ENCODE measurements at regions not wholly inside any gene's neighbourhood (a gene's known extent, or its start where the extent isn't known, plus 50 kb on each side); places are given as distances from the start of the nearest gene placed in this dataset.

DNA sequence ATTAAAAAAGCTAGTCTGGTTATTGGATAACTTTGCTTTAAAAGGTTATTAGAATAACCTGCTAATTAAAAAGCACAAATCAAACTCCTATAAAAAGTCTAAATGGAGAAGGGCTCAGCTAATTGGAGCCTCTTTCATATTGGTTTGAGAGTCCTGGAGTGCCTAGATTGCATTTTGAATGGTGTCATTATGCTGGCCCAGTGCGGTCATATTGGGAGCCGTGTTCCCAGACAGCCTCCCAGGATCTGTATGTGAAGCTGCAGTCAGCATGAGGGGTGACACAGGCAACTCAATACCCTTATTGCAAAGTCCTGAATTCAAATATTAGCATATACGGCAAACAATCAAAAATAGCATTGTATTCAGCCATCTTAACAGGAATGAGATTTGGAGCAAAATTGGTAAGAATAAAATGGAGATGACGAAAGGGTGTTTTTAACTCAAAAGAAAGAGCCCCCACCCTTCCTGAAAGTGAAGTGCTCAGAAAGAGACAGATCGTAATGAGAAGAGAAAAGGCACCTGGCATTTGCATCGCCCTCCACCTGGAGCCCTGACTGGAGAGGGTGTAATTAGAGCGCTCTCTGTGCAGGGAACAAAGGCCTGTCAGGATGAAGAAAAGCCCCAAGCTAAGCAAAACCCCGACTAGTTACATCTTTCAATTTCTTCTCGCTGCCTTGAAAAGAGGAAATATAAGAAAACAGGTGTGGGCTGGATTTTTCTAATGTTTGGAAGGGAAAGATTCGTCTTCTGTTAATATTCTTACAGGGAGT lies 621.0 kb upstream of the ADAMTS16 start:
- DNase-seq (ENCODE audit: low read depth): no peak

DNA sequence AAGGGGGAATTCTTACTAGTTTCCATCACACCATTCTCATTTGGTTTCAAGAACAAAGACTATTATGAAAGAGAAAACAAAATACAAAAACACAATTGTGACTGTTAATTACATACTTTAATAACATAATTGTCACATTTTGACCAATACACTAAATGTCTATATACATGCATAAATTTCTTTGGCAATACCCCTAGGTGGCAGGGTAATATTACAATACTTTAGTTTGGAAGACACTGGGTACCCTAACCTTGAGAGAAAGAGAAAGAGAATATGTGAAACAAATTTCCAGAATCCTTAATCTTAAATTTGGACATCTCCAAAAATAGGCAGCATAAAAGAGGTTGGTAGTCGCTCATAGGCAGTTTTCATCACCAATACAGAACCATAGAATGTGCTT lies 619.6 kb upstream of the ADAMTS16 start:
- DNase-seq (ENCODE audit: low read depth): no peak

DNA sequence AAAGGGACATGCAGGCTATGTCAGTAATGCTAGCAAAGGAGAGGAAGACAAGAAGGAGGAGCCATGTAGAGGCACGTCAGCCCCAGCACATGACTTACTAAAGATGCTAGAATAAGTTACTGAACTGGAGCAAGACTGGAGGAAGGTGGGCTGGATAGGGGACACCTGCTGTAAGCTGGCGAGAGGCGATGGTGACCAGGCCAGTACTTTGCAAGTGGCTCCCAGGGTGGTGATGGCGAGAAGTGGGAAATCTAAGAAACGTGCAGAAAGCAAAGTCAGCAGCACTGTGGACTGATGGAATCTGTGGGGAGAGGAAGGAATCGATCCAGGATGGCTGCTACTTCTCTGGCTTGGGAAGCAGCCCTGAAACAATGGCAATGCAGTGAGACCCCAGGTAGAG lies 617.1 kb upstream of the ADAMTS16 start:
- no peak for DNase-seq (ENCODE audit: low read depth)

DNA sequence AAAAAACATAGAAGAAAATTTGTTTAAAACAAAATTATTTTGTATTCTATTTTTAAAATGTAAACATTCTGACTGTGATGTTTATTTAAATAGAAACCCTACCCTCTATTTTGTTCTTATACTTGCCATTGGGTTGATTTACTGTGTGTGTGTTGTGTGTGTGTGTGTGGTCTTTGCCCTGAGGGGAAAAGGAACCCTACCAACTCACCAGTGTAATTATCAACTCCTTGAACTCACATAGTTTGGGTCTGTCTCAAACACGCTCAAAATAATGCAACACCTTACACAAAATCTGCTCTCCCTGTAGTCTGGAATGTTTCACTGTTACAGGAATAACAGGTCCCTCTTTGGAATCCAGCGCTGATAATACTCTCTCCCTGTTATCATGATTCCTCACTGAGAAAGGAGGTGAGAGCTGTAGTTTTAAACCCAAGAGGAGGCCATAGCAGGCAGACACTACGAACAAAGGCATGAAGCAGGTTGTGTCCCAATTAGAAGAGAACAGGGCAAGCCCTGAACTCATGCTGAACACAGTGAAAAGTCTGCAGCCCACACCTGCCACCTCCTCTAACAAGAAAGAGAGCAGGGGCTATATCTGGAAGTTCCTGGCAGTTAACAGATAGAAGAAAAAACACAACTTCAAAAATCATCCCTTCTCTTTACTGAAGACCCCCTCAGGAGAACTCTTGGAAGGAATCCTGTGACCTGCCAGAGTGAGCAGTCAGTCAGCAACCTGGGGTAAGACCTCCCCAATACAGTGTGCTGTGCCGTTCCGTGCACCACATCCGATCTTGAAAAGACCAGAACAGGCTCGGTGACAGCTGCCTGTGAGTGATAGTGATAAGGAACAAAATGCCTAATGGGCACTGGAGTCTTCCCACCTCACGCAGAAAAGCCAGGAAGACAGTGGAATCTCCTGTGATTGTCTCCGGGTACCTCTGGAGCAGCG lies 608.1 kb upstream of the ADAMTS16 start:
- DNase-seq (ENCODE audit: low read depth): no peak

DNA sequence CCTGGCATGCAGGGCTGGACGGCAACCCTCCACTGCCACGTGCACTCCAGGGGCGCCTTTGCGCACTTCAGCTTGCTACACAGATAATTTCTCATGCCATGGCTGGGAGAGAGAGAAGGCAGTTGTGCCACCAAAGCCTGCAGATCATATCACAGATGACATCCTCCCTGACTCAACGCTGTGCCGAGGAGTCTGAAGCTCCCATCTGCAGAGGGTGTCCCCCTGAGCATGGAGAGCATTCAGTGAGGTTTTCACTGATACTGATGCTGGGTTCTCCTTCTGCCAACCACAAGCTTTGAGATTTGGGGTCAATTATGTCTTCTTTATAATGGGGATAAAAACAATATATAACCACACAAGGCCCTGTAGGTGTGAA lies 607.4 kb upstream of the ADAMTS16 start:
- no peak for DNase-seq (ENCODE audit: low read depth)

DNA sequence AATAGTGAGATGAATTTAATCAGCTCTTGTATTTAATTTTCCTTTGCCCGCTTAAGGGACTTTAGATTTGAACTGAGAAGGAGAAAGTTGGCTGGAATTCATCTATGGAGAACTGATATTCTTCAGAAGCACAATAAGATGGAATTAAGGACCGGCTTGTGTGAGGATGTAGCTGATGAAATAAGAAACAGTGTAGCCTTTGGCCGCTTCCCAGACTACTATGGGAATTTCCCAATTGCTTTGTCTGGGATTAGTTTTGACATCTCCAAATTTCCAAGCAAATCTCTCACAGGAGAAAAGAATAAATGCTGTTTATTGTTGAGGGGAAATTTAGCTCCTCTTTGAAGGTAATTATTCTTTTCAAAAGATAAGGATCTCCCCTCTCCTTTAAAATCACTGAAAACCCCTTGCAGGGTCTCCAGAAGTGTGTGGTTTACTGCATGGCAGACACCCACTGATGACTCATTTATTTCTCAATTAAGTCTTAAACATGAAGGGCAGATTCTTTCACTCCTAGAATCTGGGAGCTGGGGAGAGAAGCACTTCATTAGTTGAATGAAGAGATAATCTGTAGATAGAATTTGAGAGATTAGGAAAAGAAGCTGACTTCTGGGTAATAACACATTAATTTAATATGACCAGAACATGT lies 606.5 kb upstream of the ADAMTS16 start:
- DNase-seq (ENCODE audit: low read depth): no peak

DNA sequence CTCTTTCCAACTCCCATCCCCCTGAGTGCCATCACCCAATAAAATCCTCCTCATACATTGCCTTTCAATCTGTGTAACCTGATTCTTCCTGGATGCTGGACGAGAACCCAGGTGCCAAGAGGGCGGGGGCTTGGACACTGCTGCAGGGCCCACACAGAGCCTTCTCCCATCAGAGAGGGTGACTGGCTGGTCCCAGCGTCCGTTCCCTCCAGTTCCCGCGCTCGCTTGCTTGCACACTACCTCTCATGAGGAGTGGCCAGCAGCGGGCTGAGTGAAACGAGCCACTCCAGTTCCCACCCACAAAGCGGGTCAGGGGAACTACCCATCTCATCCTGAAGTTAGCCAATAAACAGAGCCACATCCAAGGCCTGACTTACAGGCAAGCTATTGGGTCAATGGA lies 602.6 kb upstream of the ADAMTS16 start:
- no peak for DNase-seq (ENCODE audit: low read depth)

DNA sequence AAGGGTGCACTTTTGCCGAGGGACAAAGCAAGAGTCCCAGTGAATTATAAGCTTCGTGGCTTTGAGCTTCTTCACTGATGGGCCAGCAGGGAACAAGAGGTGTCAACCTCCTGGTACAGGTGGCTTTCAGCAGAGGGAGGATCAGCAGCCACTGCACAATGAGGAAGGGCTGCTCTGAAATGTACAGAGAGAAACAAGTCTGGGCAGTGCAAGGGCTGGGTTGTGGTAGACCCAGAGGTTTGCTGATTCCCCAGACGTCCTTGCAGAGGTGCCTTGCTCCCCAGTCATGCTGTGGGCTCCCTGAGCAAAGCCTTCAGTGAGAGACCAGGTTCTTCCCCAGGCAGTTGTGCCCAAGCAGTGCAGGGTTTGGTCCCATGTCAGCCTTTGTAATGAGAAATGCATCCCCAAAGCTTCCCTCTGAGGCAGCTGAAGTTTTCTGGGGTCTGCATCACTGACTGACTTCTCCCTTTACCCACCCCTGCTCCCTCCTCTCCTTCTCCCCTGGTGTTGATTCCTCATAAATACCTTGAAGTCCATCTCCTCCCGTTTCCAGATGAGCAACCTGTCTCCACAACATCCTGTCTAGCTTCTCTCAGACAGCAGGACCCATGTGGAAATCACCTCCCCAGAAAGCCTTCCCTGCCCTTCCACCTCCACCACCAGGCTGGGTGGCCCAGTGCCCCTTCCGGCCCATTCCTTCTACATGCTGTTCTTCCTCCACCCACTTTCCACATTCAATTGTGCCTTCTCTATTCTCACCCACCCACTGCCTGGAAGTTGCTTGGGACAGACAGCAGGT lies 599.6 kb upstream of the ADAMTS16 start:
- DNase-seq (ENCODE audit: low read depth): no peak

DNA sequence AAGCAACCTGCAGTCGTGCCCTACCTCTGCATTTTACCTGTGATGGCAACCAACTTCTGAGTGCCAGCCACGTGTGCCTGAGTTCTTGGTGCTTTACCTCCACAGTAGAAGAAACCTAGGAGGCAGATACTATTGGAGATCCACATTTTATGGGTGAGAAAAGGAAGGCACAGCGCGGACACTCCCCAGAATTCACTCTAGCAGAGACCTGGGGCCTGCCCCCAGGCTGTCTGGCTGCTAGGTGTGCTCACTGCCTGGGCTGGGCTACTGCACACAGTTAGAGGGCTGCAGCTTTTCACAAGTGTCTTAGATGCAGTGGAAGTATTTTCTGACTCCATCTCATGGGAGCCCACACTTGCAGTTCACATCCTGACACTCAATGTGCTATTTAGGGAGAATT lies 598.8 kb upstream of the ADAMTS16 start:
- no peak for DNase-seq (ENCODE audit: low read depth)

DNA sequence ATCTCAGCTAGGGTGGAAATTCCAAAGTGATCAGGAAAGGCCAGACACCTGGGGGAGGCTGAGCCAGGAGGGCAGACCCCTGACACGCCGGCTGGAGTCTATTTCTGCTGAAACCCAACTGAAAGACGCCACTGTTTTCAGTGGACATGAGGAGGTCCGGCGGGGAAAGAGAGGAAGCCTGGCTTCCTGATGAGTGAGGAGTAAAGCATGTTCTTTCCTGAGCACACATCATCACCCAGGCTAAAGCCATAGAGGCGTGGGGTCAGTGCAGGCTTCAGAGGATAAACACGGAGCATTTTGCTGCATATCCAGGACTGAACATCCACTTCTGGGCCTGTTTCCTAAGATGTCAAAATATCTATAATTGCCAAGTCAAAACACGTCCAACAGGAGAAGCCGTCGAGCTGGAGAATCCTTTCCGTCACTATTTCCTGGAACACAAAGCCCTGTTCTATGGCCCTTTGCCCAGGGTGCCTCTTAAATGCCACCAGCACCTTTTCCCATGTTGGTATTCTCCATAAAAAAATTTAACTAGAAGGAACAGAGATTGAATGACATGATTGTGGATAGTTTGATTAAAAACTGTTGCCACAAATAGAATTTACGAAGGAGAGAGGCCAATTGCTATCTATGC lies 597.9 kb upstream of the ADAMTS16 start:
- no peak for DNase-seq (ENCODE audit: low read depth)

DNA sequence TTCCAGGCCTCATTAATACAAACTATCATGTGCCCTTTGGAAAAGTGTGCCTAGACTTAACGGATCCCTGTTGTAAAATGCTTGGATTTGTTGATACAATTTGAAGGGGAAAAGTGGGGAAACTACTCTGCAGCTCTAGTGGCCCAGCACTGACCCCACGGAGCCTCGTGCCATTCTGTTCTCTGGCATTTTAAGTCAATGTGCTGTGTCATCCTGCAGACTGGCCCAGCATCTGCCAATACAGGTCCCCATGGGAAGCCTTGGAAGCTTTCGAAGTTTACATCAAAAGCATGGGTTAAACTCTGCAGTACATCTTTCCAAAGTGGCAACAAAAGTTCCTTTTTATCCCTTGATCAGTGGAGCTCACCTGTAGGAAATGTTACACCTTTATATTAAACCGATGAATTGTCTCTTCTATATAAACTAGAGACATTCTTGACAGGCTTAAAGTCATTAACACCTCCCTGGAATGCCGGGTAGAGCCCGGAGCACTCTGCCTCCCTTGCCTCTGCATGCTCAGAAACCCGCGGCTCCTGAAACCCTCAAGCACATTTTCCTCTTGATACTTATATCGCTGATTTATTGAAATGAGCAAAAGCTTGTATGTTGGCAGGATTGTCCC lies 596.0 kb upstream of the ADAMTS16 start:
- DNase-seq (ENCODE audit: low read depth): no peak

DNA sequence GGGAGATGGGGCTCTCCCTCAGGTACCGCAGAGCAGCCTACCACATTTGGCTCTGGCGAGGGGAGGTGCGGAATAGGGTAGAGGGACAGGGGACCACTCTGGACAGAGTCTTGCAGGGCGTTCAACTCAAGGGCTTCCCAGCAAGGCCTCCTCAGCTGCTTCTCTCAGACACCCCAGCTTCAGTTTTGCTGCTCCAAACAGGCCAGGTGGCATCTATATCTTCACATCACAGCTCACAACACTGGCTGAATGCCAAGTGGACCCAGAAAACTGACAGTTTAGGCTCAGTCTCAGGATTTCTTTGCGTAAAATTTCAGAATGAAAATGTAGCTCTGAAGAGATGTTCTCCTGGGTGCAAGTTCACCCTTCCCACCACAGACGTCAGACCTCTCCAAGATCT lies 592.6 kb upstream of the ADAMTS16 start:
- no peak for DNase-seq (ENCODE audit: low read depth)

DNA sequence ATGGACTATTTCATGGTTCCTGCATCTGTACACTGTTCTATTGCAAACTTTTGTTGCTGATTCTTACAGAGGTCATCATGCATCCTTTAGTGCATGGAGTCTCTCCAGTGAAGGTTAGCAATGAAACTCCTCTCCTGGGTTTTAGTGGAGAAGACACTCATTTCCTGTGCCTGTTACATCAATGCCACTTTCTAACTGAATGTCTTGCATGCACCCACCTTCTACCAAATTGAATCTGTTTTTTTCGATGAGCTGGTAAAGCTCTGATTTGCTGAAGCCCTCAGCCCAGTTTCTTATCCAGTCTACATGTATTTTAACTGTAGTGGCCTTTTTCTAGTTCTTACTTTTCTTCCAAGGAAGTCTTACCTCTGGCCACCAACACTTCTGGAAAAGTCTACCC lies 591.8 kb upstream of the ADAMTS16 start:
- DNase-seq (ENCODE audit: low read depth): no peak

DNA sequence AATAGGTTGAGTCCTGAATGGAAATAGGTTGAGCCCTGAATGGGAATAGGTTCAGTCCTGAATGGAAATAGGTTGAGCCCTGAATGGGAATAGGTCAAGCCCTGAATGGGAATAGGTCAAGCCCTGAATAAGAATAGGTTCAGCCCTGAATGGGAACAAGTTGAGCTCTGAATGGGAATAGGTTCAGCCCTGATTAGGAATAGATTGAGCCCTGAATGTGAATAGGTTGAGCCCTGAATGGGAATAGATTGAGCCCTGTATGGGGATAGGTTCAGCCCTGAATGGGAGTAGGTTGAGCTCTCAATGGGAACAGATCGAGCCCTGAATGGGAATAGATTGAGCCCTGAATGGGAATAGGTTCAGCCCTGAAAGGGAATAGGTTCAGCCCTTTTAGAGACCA lies 590.8 kb upstream of the ADAMTS16 start:
- no peak for DNase-seq (ENCODE audit: low read depth)

DNA sequence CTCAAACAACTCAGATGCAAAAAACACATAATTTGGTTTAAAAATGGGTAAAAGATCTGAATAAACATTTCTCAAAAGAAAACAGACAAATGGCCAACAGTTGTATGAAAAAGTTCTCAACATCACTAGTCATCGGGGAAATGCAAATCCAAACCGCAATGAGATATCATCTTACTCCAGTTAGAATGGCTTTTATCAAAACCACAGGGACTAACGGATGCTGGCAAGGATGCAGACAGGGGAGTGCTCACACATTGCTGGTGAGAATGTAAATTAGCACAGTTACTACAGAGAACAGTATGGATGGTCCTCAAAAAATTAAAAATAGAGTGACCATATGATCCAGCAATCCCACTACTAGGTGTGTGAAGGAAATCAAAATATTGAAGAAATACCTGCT lies 589.1 kb upstream of the ADAMTS16 start:
- no peak for DNase-seq (ENCODE audit: low read depth)

DNA sequence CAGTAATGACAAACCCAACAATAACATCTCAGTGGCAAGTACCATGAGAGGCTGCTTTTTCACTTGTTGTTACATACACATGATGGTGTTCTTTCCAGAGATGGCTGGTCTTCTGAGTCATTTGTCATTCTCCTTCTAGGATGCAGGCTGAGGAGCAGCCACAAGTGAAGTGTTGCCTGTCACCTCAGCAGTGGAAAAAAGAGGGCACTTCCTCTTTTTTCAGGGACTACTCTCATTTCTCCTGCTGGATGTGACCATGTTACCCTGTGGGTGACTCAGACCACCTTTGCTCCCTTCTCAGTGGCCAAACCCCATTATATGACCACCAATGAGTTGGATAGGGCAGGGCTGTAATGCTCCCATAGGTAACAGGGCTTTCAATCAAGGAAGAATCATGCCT lies 587.0 kb upstream of the ADAMTS16 start:
- DNase-seq (ENCODE audit: low read depth): no peak

DNA sequence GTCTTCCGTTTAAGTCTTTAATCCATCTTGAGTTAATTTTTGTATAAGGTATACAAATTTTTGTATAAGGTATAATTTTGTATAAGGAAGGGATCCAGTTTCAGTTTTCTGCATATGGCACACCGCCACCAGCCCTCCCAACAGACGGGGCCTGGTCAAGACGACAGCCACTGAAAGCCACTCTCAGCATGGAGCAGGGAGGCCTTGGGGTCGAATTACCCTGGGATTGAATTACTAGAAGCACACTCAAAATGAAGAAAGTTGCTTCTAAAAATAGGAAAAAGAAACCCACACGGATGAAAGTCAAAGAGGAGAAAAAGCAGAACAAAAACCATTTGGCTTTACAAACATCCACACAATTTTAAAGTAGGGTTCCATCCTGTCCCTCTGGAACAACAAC lies 586.2 kb upstream of the ADAMTS16 start:
- no peak for DNase-seq (ENCODE audit: low read depth)

DNA sequence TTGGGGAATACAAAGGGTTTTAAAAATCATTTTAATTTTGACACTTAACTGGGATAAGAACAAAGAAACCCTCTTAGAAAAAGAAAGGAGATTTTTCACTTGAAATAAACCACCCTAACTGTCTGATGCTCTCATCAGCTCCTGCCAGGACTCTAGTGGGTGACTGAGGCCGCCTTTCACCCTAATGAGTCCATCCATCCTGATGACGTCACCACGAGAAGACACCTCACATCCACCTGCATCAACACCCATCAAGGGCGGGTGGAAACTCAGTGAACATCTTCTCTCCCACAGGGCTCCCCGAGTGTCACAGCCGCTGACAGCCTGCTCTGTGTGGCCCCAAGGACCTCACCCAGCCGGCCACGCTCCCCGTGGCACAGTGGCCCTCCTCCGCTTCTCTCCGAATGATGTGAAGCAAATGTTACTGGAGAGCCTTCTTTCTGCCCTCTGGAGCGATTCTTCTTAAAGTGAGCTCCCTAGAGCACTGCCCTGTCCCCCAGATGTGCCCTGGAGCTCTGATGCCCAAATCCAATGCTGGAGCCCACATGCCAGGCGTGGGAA lies 584.3 kb upstream of the ADAMTS16 start:
- DNase-seq (ENCODE audit: low read depth): no peak

DNA sequence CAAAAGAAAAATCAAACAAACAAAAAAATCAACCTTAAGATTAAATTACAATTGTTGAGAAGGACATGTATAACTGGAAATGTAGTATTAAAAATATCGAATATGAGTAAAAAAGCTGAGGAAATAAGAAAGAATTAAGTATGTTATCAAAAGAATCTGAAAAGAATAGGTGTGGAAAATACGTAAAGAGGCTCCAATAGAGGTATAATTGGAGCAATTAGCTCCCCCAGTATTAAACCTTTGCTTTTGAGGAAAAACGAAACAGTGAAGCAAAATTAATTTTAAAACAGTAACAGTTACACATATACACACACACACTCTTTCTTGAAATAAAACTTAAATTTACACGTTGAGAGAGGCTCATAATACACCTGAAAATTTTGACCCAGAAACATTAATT lies 578.7 kb upstream of the ADAMTS16 start:
- DNase-seq (ENCODE audit: low read depth): no peak

DNA sequence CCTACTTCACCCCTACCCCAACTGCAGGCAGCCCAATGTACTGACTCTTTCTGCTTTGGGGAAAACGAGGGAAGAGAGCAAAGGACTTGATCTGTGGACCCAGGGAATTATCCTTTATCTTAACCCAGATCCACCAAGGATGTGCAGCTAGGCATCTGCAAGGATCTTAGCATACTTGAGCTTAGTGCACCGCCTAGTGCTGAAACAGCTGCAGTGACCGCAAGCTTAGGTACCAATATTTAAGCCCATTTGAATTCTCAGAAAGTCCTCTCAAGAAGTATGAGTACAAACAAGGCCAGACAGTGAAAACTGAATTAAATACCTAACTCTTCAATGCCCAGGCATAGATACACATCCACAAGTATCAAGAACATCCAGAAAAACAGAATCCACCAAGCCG lies 576.7 kb upstream of the ADAMTS16 start:
- DNase-seq (ENCODE audit: low read depth): no peak

Measured in stimulated activated CD8-positive, alpha-beta memory T cell treated with anti-CD3 and anti-CD28 coated beads, Interleukin-7, amount 100 ng/mL, for 24 hours (primary cell).